Endothelial cell of umbilical vein (primary cell): ENCODE measurements at regions not wholly inside any gene's neighbourhood (a gene's known extent, or its start where the extent isn't known, plus 50 kb on each side); places are given as distances from the start of the nearest gene placed in this dataset.

Experiments
- BruUV-seq: library from RNA; stranded (reverse); fragments of 400-500 nt; replicated peaks from 2 replicates; lab custom pipeline; 2021; lab: Mats Ljungman, UMichigan
- CTCF ChIA-PET: fragments of 300-600, 350-600 bp; sonication (Branson Sonifier 250); formaldehyde crosslinking; loops from one replicate; lab custom pipeline; 2021; ENCODE audit warnings: antibody characterized with exemption, inconsistent platforms; lab: Charles Lee
- POLR2A ChIA-PET: fragments of 300-600, 350-600 bp; sonication (Branson Sonifier 250); formaldehyde crosslinking; loops from one replicate; lab custom pipeline; 2021; ENCODE audit warnings: antibody characterized with exemption, inconsistent platforms; lab: Charles Lee
- DNase-seq: peaks from one replicate; pipeline ENCODE4 v3.0.0-alpha.2; 2011; ENCODE audit warnings: low read depth, low spot score
- FAIRE-seq: peaks from 2 replicates; lab custom pipeline; 2011; peaks lifted over from hg19 to GRCh38; lab: Jason Lieb, UNC
- H2AFZ ChIP-seq: 2 replicates; pipeline ENCODE4 v1.6.0; 2012; ENCODE audit warnings: low read depth, low read length, control low read depth, inconsistent platforms
- H3K27ac ChIP-seq: 2 replicates; pipeline ENCODE4 v1.5.1; 2011; ENCODE audit warnings: low read depth, mild to moderate bottlenecking, control low read depth, low read length, moderate library complexity; ENCODE audit not compliant: insufficient read depth
- H3K27me3 ChIP-seq, 2 experiments: 2 replicates each; pipeline versions ENCODE4 v1.6.0 to v1.6.1; 2011; ENCODE audit warnings: low read length in 2 of 2, mixed read lengths in 1 of 2; ENCODE audit not compliant: control insufficient read depth in 2 of 2, insufficient read depth in 2 of 2
- H3K36me3 ChIP-seq, 2 experiments: 2 replicates in 1 of 2; 3 replicates in 1 of 2; pipeline ENCODE4 v1.5.1; 2011; ENCODE audit warnings: low read length in 2 of 2, mild to moderate bottlenecking in 1 of 2, moderate library complexity in 1 of 2; ENCODE audit not compliant: control insufficient read depth in 2 of 2, insufficient read depth in 2 of 2; ENCODE audit errors: extremely low read depth in 1 of 2
- H3K4me1 ChIP-seq: 3 replicates; pipeline ENCODE4 v1.5.1; 2011; ENCODE audit warnings: mild to moderate bottlenecking, low read length; ENCODE audit not compliant: control insufficient read depth, insufficient read depth; ENCODE audit errors: extremely low read depth
- H3K4me2 ChIP-seq: 2 replicates; pipeline ENCODE4 v1.6.1; 2011; ENCODE audit warnings: low read length, control low read depth, mixed read lengths; ENCODE audit not compliant: insufficient read depth
- H3K4me3 ChIP-seq, 3 experiments: fragments of 200-600 bp in 1 of 3; sonication (generic), shearing (Covaris generic) in 1 of 3; replicated peaks in 1 of 3; 2 replicates each; pipeline ENCODE4 v1.5.1; 2011 to 2016; ENCODE audit warnings: control low read depth in 3 of 3, low read length in 3 of 3, mild to moderate bottlenecking in 2 of 3, inconsistent platforms in 1 of 3, low read depth in 1 of 3, moderate library complexity in 1 of 3; ENCODE audit not compliant: insufficient read depth in 1 of 3
- H3K79me2 ChIP-seq: 2 replicates; pipeline ENCODE4 v1.6.0; 2012; ENCODE audit warnings: low read length, inconsistent platforms; ENCODE audit not compliant: control insufficient read depth, insufficient read depth
- H3K9ac ChIP-seq: replicated peaks from 2 replicates; pipeline ENCODE3; 2011; ENCODE audit warnings: low read length, control low read depth; ENCODE audit not compliant: insufficient read depth; ENCODE audit errors: extremely low read depth
- H3K9me1 ChIP-seq: replicated peaks from 3 replicates; pipeline ENCODE4 v1.6.0; 2011; ENCODE audit warnings: mild to moderate bottlenecking, low read length; ENCODE audit not compliant: control insufficient read depth, insufficient read depth; ENCODE audit errors: extremely low read depth
- H3K9me3 ChIP-seq: replicated peaks from 2 replicates; pipeline ENCODE4 v1.5.1; 2012; ENCODE audit warnings: low read length, inconsistent platforms; ENCODE audit not compliant: control insufficient read depth, insufficient read depth
- H4K20me1 ChIP-seq: replicated peaks from 2 replicates; pipeline ENCODE3; 2011; ENCODE audit warnings: mild to moderate bottlenecking, low read length; ENCODE audit not compliant: control insufficient read depth, insufficient read depth; ENCODE audit errors: extremely low read depth
- CTCF ChIP-seq, 2 donors: IDR thresholded peaks; 1 replicate in 1 of 2; 2 replicates in 1 of 2; pipeline ENCODE4 v1.5.1; 2011; ENCODE audit warnings: low read length in 2 of 2, mild to moderate bottlenecking in 2 of 2, moderate library complexity in 2 of 2, control low read depth in 1 of 2, inconsistent platforms in 1 of 2, low read depth in 1 of 2; ENCODE audit not compliant: insufficient read depth in 1 of 2; ENCODE audit errors: extremely low read depth in 1 of 2
- EZH2 ChIP-seq: IDR thresholded peaks from 2 replicates; pipeline ENCODE4 v1.6.1; 2012; ENCODE audit warnings: borderline replicate concordance, low read depth, mild to moderate bottlenecking, moderate library complexity, low read length, inconsistent platforms; ENCODE audit not compliant: severe bottlenecking
- FOS ChIP-seq: IDR thresholded peaks from 2 replicates; pipeline ENCODE4 v1.6.1; 2011; ENCODE audit warnings: mild to moderate bottlenecking, low read length, moderate library complexity, borderline replicate concordance; ENCODE audit not compliant: insufficient read depth
- GATA2 ChIP-seq: IDR thresholded peaks from 2 replicates; pipeline ENCODE4 v1.7.0; 2011; ENCODE audit warnings: low read depth, mild to moderate bottlenecking, moderate library complexity, mixed read lengths, low read length; ENCODE audit not compliant: insufficient read length, insufficient read depth
- JUN ChIP-seq: IDR thresholded peaks from 2 replicates; pipeline ENCODE4 v1.6.1; 2011; ENCODE audit warnings: borderline replicate concordance, low read depth; ENCODE audit not compliant: insufficient read length, insufficient read depth
- MAX ChIP-seq: IDR thresholded peaks from 2 replicates; pipeline ENCODE4 v1.6.1; 2011; ENCODE audit not compliant: insufficient read depth, insufficient read length
- MYC ChIP-seq: IDR thresholded peaks from one replicate; pipeline ENCODE4 v1.6.1; 2011; ENCODE audit warnings: mild to moderate bottlenecking, low read depth, low read length
- POLR2A ChIP-seq: IDR thresholded peaks from 2 replicates; pipeline ENCODE4 v1.6.1; 2012; ENCODE audit warnings: low read depth, mild to moderate bottlenecking, control low read depth, low read length
- POLR2AphosphoS5 ChIP-seq: IDR thresholded peaks from 2 replicates; pipeline ENCODE4 v1.6.1; 2012; ENCODE audit warnings: low read depth, mild to moderate bottlenecking, control low read depth, low read length, moderate library complexity; ENCODE audit not compliant: insufficient read depth
- dilution Hi-C: fragments of 300-500 bp; cut with MboI; formaldehyde crosslinking; loops from one replicate; pipeline ENCODE4 v1.15.0; 2019; ENCODE audit warnings: low sequenced_read_pairs; ENCODE audit not compliant: extremely low pct_ligation_motif_present
- intact Hi-C: fragments of 100-400 bp; cut with micrococcal nuclease; formaldehyde crosslinking; loops from one replicate; pipeline ENCODE4 v1.10.0; 2022

DNA sequence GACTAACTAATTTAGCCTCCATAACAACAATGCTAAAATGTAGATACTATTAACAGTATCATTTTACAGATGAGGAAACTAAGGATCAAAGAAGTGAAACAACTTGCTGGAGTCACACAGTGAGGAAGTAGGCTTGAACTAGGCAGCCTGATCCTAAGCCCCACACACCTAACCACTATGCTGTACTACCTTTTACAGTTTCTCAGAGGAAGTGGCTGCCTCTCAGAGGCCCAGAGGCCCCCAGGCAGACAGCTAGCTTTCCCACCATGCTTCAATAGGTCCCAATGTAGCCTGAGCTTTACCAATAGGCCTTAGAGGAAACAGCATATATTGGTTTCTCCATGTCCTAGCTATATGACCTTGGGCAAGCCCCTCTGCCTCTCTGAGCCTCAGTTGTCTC, 69.4 kb upstream of the PJA1 start:
- no TSS peak for BruUV-seq
- Histone ChIP-seq H3K9ac (no peak overlapping the region), H3K4me1 (no peaks in the 10 kb centered on the region), H2AFZ (no peak overlapping the region), H3K36me3 (no peaks in the 10 kb centered on the region), H3K27ac (no peak overlapping the region), H3K9me3 (no peaks in the 10 kb centered on the region), H3K4me3 (no peak overlapping the region), H4K20me1 (no peaks in the 10 kb centered on the region), H3K79me2 (no peaks in the 10 kb centered on the region), H3K27me3 (no peaks in the 10 kb centered on the region), H3K4me2 (no peak overlapping the region), H3K9me1 (no peaks in the 10 kb centered on the region)
- TF ChIP-seq POLR2A (no peak), MYC (no peak), CTCF (IDR thresholded peaks at IDR 0.05; ENCODE audit: extremely low read depth in 1 of 2, insufficient read depth in 1 of 2, low read depth in 1 of 2, low read length in 2 of 2) (no peak), EZH2 (no peak), FOS (no peak), POLR2AphosphoS5 (no peak), JUN (no peak), MAX (no peak), GATA2 (no peak)
- no peak for FAIRE-seq
- intact Hi-C loops (no loop called here), dilution Hi-C loops (no loop called here)
- POLR2A ChIA-PET = no interaction called here
- CTCF ChIA-PET = interaction anchor here (1.7 kb wide), 1 partner anchor 12 kb away, joined by 6 read pairs; no protein-coding TSS in a partner anchor
- DNase-seq = no peak
